ENCODE measurements at regions not wholly inside any gene's neighbourhood (a gene's known extent, or its start where the extent isn't known, plus 50 kb on each side); places are given as distances from the start of the nearest gene placed in this dataset.
"Not testable (repeated sequence)": the region's sequence is repeated elsewhere in the genome, so short reads cannot be mapped to it uniquely, and the experiment has no call there.

- DNase-seq (ENCODE audit: low spot score) (no peak), ATAC-seq (ENCODE audit: low read depth) (no peak)
- Histone ChIP-seq H3K4me1 (ENCODE audit: insufficient read depth, poor library complexity, severe bottlenecking) (no peaks in the 10 kb centered on the region), H3K27ac (ENCODE audit: poor library complexity, severe bottlenecking) (no peak overlapping the region), H3K4me3 (ENCODE audit: severe bottlenecking) (no peak overlapping the region), H3K36me3 (ENCODE audit: low read depth) (no peaks in the 10 kb centered on the region), H3K27me3 (ENCODE audit: insufficient read depth, poor library complexity, severe bottlenecking) (no peaks in the 10 kb centered on the region), H3K9me3 (ENCODE audit: severe bottlenecking) (peaks cover 2% of the 10 kb centered on the region)
- TF ChIP-seq CTCF (IDR thresholded peaks at IDR 0.05; ENCODE audit: poor library complexity, severe bottlenecking), result no peak
Observed at GRCh38 chr2:54030396-54030741, 59.6 kb upstream of the PSME4 start.

- no peak for TF ChIP-seq CTCF (IDR thresholded peaks at IDR 0.05; ENCODE audit: poor library complexity, severe bottlenecking)
- no peaks in the 10 kb centered on the region for H3K36me3 ChIP-seq (ENCODE audit: low read depth)
- ATAC-seq (ENCODE audit: low read depth) (peak; percentile 45; the same call in 2 of the 3 replicates), DNase-seq (ENCODE audit: low spot score) (no peak)
- H3K9me3 ChIP-seq (ENCODE audit: severe bottlenecking), result peaks cover 5% of the 10 kb centered on the region
- H3K4me3 ChIP-seq (ENCODE audit: severe bottlenecking), result no peak overlapping the region
- H3K4me1 ChIP-seq (ENCODE audit: insufficient read depth, poor library complexity, severe bottlenecking), result no peaks in the 10 kb centered on the region
- no peak overlapping the region for H3K27ac ChIP-seq (ENCODE audit: poor library complexity, severe bottlenecking)
- H3K27me3 ChIP-seq (ENCODE audit: insufficient read depth, poor library complexity, severe bottlenecking), result no peaks in the 10 kb centered on the region
Observed at GRCh38 chr2:54029721-54030395, 59.1 kb upstream of the PSME4 start.

GRCh38 chr2:54025463-54026075 lies 54.8 kb upstream of the PSME4 start:
- not testable (repeated sequence) for H3K27me3 ChIP-seq (ENCODE audit: insufficient read depth, poor library complexity, severe bottlenecking); H3K9me3 ChIP-seq (ENCODE audit: severe bottlenecking); DNase-seq (ENCODE audit: low spot score); H3K27ac ChIP-seq (ENCODE audit: poor library complexity, severe bottlenecking); H3K4me3 ChIP-seq (ENCODE audit: severe bottlenecking); H3K4me1 ChIP-seq (ENCODE audit: insufficient read depth, poor library complexity, severe bottlenecking); H3K36me3 ChIP-seq (ENCODE audit: low read depth); ATAC-seq (ENCODE audit: low read depth)

- no peak for TF ChIP-seq CTCF (IDR thresholded peaks at IDR 0.05; ENCODE audit: poor library complexity, severe bottlenecking)
- H3K9me3 ChIP-seq (ENCODE audit: severe bottlenecking), result peaks cover 11% of the 10 kb centered on the region
- H3K27me3 ChIP-seq (ENCODE audit: insufficient read depth, poor library complexity, severe bottlenecking), result no peaks in the 10 kb centered on the region
- DNase-seq (ENCODE audit: low spot score) (no peak), ATAC-seq (ENCODE audit: low read depth) (no peak)
- H3K4me3 ChIP-seq (ENCODE audit: severe bottlenecking), result no peak overlapping the region
- H3K27ac ChIP-seq (ENCODE audit: poor library complexity, severe bottlenecking), result no peak overlapping the region
- no peaks in the 10 kb centered on the region for H3K4me1 ChIP-seq (ENCODE audit: insufficient read depth, poor library complexity, severe bottlenecking)
- no peaks in the 10 kb centered on the region for H3K36me3 ChIP-seq (ENCODE audit: low read depth)
Observed at GRCh38 chr2:54024576-54024975, 53.8 kb upstream of the PSME4 start.

GRCh38 chr2:54021702-54022101 lies 50.9 kb upstream of the PSME4 start:
- no peak for TF ChIP-seq CTCF (IDR thresholded peaks at IDR 0.05; ENCODE audit: poor library complexity, severe bottlenecking)
- Histone ChIP-seq H3K27me3 (ENCODE audit: insufficient read depth, poor library complexity, severe bottlenecking) (no peaks in the 10 kb centered on the region), H3K36me3 (ENCODE audit: low read depth) (no peaks in the 10 kb centered on the region), H3K4me1 (ENCODE audit: insufficient read depth, poor library complexity, severe bottlenecking) (no peaks in the 10 kb centered on the region), H3K4me3 (ENCODE audit: severe bottlenecking) (no peak overlapping the region), H3K27ac (ENCODE audit: poor library complexity, severe bottlenecking) (no peak overlapping the region), H3K9me3 (ENCODE audit: severe bottlenecking) (peaks cover 11% of the 10 kb centered on the region)
- DNase-seq (ENCODE audit: low spot score), result no peak
- ATAC-seq (ENCODE audit: low read depth), result no peak

Data from RWPE2 (cell line).